Stimulated activated CD8-positive, alpha-beta memory T cell treated with anti-CD3 and anti-CD28 coated beads, Interleukin-15, amount 100 ng/mL, for 1 hour (primary cell): ENCODE measurements at regions not wholly inside any gene's neighbourhood (a gene's known extent, or its start where the extent isn't known, plus 50 kb on each side); places are given as distances from the start of the nearest gene placed in this dataset.

Experiments used
- DNase-seq: peaks from one replicate; pipeline ENCODE4 v3.0.0-alpha.2; 2020; ENCODE audit warnings: low read depth

DNA sequence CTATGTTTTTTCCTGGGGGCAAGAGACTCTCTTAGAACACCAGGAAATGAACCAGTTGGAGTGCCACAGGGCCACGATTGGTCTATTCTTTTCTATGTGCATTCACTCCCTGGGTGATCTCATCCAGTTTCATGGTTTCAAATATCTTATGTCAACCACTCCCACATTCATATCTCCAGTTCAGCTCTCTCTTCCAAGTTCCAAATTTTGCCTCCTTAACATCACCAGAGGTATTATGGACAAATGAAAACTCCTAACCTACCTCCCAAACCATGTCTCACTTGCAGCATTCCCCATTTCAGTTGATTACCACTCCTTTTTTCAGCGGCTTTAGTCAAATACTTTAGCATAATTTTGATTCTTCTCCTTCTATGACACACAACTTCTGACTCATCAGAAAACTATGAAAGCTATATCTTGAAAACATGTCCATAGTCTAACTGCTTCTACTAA is 203.1 kb upstream of the SEMA6D start:
- DNase-seq, result no peak

DNA sequence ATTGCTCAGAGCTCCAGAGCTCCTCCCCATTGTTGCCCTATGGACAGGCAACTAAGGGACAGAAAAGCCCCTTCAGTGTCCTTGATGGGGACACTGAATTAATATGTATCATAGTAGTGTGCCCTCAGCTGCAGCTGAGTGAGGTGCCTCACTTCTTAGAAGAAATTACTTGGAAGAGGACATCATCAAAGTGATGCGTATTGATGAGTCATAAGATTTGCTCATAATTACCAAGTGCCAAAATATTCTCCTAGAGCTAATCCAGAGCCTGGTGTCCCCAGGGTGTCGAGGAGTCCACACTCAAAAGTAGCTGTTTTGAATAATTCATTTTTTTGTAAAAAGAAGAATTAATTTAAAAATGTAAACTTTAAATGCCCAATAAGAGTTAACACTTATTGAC is 200.7 kb upstream of the SEMA6D start:
- DNase-seq, result no peak

DNA sequence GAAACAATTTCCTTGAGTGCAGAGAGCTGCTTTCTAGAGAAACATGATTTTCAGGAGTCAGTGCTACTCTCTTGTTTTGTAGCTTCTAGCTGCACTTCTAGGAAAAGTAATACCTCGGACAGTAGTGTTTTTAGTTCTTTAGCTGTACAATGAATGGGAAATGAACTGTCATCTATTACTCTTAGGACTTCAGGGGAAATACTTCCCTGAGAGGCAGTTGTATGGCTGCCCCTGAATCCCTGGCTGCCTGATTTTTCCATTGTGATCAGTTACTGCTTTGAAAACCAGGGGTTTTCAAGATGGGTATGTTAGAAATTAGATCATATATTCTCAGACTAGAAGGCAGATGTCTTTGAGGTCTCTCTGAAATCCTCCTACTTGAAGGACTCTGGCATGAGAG is 200.3 kb upstream of the SEMA6D start:
- DNase-seq, result no peak

DNA sequence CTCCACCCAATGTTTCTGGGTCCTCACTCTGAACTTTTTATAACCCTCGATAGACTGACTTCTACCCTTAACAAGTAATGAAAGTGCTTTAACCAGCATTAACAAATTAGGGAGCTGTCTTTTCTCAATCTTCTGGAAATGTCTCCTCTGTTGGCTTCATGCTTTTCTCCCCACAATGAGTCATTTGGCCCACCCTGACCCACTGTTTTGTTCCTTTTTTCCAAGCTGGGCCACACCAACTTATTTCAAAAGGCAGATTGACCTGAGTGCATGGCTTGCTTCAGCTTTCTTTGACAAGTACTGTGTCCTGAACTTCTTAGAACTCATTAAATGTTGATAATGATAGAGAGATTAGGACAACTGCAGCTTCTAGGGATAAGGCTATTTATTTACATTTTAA is 199.6 kb upstream of the SEMA6D start:
- DNase-seq, result no peak

DNA sequence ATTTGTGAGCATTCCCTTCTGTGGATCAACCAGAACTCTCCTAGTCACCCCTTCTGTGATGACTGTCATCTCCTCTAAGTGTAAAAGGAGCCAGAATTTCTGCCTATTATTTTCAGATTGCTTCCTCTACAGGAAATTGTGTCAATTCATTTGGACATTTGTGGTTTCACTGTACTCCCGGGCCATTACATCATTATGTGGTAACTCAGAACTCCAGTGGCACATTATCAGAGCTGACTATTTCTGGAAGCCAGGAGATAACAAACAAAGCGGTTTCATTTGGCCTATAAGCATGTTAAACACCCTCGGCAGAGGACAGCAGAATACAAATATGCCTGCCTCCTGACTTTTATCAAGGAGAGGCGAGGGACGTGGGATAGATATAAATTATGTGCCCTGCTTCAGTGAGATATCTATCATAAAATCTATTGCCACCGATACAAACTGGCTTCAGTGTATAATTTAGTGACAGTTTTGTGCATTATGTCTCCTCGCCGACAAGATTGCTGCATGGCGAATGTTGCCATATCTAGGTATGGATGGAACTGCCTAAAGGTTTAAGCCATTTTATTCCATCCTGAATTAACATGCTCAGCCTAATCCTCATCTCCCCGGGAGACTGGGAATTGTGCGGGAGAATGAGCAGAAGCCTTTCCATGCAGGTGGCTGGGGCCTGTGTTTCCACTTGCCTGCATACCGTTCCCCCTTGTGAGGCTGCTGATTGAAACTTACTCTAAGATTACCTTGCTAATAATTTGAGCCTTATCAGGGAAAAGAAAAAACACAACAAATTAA is 193.4 kb upstream of the SEMA6D start:
- DNase-seq, result no peak

DNA sequence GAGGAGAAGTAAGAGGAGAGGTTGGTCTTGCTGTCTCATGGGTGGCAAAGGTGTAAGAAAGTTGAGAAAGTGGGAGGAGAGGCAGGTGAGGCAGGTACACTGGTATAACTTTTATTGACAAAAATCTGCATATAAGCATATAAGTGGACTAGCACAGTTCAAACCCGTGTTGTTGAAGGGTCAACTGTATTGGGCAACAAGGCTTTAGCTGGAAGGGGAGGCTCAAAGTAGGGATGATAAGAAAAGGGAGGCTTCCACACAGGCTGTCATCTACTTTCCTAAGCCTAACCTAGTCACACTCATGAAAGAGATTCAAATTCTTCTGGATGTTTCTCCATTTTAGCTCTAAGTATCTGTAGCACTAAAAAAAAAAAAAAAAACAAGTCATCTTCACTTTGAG is 188.1 kb upstream of the SEMA6D start:
- DNase-seq, result no peak

DNA sequence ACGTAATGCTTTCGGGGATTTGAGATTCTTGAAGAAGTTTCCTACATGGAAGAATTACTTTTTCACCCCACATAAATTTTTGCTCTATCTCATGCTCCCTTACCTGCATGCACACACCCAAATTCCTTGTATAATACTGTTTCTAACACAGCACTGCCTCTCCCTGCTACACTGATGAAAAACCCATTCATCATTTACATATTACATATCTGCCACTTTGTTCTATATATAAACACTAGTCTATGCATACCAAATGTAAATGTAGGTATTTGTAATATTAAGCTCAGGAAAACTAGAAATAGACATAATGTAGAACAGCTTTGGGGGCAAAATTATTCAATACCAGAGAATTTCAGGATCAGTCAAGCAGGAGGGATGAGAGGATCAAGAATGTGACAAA is 182.6 kb upstream of the SEMA6D start:
- DNase-seq, result no peak

DNA sequence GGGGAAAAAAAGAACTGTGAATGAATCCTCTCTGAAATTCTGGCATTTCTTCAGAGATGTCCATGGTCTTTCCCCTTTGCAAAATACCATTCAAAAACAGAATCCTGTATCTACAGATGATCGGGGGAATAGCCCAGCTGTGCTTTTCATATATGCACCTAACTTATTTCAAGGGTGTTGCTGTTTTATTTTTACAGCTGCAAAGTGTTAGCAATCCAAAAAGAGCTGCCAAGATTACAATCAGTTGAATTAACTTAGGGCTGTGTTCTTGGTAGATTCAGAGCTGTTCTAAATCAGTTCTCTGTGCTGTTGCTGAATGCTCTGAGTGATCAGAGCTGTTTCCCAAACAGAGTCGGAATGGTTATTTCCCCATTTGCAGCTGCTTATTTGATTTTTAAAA is 175.7 kb upstream of the SEMA6D start:
- no peak for DNase-seq

DNA sequence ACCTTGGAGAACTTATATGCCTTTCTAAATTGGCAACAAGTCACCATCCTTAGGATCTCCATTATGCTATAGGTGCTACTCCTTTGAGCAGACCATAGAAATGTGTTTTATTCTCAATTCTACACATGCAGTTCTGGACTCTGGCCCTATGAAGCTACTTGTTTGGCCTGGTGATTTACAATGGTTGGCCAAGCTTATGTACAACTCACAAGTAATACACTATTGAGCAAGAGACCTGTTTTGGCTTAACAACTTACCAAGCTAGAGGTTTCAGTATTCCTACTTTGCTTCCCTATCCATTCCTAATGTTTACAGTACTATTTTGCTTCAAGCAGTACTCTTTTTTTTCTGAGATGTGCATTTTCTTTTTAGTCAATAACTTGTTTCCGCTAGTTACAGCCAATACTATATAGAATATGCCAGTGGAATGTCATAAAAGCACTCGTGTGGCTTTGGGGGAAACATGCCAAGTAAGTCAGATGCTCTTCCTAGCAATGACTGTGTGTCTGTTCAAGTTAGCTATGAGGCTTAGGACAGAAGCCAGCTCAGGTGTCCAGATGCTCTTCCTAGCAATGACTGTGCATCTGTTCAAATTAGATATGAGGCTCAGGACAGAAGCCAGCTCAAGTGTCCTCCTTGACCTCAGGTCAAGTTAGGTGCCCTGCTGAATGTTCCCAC is 174.9 kb upstream of the SEMA6D start:
- no peak for DNase-seq

DNA sequence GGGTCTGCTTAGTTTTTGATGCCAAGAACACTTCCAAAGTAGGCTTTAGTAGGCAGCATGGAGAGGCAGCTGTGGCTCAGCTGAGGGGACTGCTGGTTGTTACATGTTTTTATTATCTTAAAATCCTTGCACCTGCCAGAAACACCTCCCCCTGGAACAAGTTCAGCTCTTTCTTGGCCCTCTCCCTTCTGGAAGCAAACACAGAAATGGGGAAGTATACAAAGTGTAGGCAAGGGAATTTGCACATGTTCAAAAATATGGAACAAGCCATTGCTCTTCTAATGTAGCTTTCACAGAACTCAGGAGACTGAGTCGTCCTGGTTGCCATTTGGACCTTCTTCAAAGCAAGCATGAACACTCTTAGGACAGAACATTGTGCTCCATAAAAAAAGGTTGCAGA is 169.1 kb upstream of the SEMA6D start:
- no peak for DNase-seq

DNA sequence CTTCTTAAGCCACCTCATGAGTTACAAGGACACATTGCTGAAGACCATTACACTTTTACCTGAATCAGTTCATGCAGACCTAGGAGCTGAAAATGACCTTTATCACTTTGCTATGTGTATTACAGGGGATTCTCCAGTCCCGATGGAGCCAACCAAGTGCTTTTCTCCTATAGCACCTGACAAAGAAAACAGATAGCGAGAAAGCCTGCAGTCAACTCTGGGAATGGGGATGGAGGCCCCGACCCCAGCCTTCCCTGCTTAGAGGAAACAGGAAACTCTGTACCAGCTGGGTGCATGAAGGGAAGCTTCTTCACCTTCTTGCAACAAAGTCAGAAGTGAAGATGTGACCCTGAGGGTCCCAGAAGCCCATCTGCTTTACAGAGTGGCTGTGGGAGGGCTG is 168.3 kb upstream of the SEMA6D start:
- DNase-seq, result no peak

DNA sequence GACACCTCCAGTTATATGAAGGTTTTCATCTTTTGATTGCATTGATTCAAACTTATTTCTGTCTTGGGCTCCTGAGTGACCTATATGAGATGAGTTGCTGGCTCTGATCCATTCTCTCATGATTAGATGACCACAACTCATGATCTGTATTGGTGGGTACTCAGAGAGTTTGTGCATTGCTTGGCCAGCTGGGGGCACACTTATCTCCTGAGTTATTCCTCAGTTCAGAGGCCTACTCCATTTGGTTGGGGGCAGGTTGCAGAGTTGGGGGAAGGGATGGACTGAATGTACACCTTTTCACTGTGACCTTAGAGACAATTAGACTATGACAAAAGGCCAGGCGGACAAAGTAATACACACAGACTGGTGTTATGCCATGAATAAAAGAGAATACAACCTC is 166.2 kb upstream of the SEMA6D start:
- no peak for DNase-seq

DNA sequence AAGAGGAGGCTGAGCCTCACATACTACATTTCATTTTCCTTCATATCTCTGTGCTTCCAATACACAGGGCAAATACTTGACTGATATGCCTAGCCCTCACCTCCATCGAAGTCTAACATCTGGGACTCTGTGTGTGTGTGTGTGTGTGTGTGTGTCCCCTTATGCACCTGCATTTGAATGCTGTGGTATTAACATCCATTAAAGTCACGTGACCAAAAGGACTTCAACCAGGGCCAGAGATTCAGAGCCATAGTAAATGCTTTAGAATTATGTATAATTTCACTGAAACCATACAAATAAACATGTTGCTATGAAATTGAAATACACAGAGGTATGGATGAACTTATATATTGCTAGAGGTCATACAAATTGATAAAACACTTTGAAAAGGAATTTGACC is 165.8 kb upstream of the SEMA6D start:
- no peak for DNase-seq

DNA sequence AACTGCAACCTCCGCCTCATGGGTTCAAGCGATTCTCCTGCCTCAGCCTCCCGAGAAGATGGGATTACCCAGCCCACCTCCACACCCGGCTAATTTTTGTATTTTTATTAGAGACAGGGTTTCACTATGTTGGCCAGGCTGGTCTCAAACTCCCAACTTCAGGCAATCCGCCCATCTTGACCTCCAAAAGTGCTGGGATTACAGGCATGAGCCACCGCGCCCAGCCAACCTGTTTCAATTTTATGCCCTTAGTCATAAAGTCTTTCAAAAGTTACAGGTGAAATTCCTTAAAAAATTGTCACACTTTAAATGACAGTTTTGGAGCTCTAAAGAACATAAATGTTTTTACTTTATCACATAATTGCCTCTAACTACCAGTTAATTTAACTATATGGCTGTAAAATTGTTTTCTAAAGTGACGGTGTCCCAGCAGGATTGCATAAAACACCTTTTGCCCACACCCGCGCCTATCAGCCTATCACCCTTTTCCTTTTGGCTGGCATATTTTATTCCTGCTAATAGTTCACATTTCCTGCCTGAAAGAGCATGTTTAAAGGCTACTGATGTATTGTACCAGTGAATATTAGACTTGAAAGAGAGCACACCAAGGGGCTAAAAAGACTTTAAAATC is 164.2 kb upstream of the SEMA6D start:
- no peak for DNase-seq

DNA sequence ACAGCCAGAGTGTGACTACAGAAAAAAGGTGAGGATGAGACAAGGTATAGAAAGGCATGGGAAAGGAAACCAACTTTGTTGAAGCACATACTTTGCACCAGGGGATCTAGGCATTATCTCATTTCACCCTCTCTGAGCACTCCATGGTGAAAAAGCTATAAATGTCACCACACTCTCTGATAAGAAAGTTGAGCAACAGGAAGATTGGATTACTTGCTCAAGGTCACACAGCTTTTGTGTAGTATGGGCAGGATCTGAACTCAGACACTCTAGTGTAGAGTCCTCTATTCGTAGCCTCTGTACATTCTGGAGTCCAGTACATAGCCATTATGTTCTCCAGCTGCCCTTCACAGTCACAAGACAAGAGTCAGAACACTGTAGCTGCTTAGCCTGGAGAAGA is 163.4 kb upstream of the SEMA6D start:
- DNase-seq, result no peak

DNA sequence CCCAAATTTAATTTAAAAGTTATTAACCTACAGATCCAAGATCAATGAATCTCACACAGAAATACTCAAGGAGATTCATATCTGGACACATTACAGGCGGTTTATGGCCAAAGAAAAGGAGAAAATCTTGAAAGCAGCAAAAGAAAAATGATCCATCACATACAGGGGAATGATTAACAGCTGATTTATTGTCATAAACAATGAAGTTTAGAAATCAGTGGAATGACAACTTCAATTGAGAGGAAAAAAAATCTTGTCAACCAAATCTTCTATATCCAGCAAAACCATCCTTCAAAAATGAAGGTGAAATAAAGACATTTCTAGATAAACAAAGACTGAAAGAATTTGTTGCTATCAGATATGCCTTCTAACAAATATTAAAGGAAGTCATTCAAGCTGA is 156.2 kb upstream of the SEMA6D start:
- DNase-seq, result no peak

DNA sequence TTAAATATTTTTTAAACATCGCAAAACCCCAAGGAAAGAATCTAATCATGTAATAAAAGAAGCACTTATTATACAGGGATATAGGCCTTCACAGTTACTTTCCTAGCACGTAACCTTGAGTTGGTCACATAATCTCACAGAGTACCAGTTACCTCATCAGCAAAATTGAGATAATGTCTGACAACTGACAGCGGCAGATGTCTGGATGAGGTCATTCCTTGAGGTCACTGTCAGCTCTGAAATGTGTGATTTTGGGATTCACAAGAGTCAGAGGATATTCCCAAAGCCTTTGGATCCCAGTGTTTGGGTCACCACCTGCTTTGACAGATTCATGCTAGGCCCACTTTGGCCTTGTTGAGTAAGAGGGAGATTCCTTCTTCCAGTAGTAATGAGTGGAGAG is 151.4 kb upstream of the SEMA6D start:
- no peak for DNase-seq

DNA sequence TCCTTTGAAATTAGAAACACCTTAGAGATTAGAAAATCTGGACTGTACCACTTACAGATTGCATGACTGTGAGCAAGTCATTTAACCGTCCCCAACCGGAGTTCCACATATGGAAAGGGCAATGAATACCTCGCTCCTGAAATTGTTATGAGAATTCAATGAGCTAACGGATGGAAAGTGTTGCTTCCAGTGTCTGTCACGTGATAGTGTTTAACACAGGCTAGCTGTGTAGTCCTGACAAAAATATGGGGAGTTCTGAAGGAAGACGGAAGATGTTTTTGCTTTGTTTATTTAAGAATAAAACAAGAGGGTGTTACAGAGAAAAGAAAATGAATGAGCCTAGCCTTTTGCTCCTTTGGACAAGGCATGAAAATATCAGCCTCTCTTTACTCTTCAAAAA is 150.7 kb upstream of the SEMA6D start:
- DNase-seq, result no peak

DNA sequence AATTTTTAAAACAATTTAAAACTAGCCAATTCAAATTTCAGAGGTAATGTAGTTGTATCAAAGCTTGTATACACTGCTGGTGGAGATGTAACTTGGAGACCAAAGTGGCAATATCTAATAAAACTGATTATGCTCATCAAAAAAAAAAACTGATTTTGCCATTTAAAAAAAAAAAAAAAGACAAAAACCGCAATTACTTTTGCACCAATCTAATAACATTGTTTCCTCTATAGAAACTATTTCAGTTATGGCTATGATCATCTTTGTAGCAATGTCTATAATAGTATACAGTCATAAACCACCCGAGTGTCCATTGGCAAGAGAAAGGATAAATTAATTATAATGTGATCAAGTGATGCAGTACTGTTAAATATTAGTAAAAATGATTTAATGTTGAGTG is 149.3 kb upstream of the SEMA6D start:
- no peak for DNase-seq

DNA sequence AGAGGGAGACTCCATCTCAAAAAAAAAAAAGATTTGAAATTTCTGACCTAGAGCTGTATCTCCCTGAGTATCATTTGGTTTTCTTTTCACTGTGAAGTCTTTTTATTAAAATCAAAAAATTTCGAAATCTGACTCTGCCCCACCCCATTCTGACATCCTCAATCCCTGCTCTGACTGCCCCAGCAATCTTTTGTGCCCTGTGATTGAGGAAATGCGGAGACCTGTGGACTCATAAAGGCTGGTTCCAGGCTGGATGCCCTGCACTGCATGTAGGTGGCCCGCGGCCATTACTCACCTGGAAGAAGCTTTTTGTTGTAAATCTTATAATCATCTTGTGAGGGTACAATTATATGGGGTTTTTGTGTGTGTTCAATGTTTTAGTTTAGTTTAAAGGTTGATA is 147.3 kb upstream of the SEMA6D start:
- no peak for DNase-seq

DNA sequence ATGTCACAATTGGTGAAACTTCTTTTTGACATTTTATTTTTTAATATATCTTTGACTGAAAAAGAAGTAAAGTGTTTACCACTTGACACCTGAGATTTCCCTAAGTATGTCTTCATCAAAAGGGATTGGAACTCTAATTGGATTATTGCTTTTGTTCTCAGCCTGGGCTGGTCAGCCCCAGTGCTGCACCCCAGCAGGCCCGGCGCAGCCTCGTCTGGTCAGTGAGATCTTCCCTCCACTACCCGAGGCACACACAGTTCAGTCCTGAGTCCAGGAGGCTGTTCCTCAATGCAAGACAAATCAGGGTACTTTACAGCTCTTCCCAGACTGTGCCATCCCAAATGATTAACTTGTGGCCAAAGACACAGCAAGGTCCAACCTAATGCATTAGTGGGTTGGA is 146.9 kb upstream of the SEMA6D start:
- DNase-seq, result no peak

DNA sequence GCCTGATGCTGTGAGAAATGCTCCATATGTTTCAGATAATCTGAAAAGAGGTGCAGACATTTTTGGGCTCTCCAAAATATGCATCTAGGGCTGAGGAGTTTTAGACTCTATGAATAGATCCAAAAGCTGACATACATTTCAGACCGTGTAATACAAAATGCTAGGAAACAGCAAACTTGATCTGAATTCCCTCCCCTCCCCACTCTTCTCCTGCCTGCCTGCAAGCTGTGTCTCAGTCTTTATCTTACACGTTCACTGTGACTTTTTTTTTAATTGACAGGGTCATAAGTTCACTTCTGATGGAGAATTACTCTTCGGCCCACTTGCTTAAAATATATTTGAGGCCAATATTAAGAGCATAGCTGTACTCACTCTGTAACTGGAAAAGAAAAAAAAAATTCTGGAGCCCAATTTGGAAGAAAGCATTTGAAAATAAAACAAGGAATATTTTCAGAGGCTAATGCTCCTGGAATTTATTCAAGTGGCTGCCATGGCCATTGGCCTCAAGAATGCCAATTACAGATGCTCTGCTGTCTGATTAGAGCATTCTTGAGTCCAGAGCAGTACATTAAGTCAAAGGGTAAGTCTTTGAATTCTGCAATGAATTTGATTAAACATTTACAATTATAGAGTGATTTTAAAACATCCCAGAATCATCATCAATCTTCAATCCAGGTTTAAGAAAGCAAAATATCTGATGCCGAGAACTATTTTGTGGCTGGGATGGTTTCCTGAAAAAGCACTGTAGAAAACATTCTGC is 146.2 kb upstream of the SEMA6D start:
- no peak for DNase-seq

DNA sequence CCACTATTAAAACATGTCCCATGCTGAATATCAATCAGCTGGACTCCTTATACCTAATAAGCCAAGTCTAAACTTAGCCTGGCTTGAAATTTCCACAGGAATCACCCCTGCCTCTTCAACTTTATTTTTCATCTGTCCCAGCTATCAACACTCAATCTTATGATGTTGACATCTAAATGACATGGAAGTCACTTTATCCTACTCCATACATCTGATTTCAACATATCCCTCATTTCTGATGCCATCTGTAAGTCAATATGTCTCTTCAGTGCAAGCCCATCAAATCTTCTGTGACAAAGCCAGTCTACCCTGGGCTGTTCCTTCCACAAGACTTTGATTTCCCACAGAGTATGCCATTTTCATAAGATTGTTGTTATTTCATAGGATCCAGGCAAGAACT is 143.6 kb upstream of the SEMA6D start:
- no peak for DNase-seq
